Mucosa of rectum (tissue), 2 donors: ENCODE measurements at regions not wholly inside any gene's neighbourhood (a gene's known extent, or its start where the extent isn't known, plus 50 kb on each side); places are given as distances from the start of the nearest gene placed in this dataset.
A peak's percentile ranks its signal among the peaks of the same experiment; 100 is the strongest.

ENCODE experiments used
- H3K27ac ChIP-seq, 2 donors: one replicate each; pipeline ENCODE4 v1.7.0; 2013; ENCODE audit warnings: inconsistent platforms in 2 of 2, low read depth in 2 of 2, low read length in 2 of 2
- H3K27me3 ChIP-seq, 2 donors: one replicate each; pipeline ENCODE4 v1.7.0; 2013; ENCODE audit warnings: low read length in 2 of 2; ENCODE audit not compliant: control insufficient read depth in 2 of 2, insufficient read depth in 2 of 2
- H3K36me3 ChIP-seq, 2 donors: one replicate each; pipeline ENCODE4 v1.7.0; 2013; ENCODE audit warnings: low read length in 2 of 2; ENCODE audit not compliant: control insufficient read depth in 2 of 2, insufficient read depth in 2 of 2
- H3K4me1 ChIP-seq, 2 donors: one replicate each; pipeline ENCODE4 v1.7.0; 2013; ENCODE audit warnings: low read length in 2 of 2, mild to moderate bottlenecking in 1 of 2; ENCODE audit not compliant: control insufficient read depth in 2 of 2, insufficient read depth in 2 of 2
- H3K4me3 ChIP-seq, 2 donors: one replicate each; pipeline ENCODE4 v1.7.0; 2013; ENCODE audit warnings: low read length in 2 of 2
- H3K9ac ChIP-seq, 2 donors: one replicate each; pipeline ENCODE4 v1.7.0; 2013; ENCODE audit warnings: low read length in 2 of 2, low read depth in 1 of 2, mild to moderate bottlenecking in 1 of 2
- H3K9me3 ChIP-seq, 2 donors: one replicate each; pipeline ENCODE4 v1.7.0; 2013; ENCODE audit warnings: low read length in 2 of 2; ENCODE audit not compliant: control insufficient read depth in 2 of 2
- donor health status: healthy.
- donor health status: Normal muscosa, but diverticular disease.

DNA sequence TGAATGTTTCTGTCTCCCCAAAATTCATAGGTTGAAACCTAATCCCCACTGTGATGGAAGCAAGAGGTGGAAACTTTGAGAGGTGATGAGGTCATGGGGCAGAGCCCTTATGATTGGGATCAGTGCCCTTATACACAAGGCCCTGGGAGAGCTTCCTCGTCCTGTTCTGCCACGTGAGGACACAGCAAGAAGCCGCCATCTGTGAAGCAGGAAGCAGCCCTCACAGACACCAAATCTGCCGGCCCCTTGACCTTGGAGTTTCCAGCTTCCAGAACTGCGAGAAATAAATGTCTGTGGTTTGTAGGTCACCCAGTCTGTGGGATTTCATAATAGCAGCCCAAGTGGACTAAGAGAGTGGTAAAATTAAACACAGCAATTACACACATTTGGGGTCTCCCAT is 737.4 kb downstream of the UQCRFS1 start:
- no peaks in the 10 kb centered on the region for H3K36me3 ChIP-seq

DNA sequence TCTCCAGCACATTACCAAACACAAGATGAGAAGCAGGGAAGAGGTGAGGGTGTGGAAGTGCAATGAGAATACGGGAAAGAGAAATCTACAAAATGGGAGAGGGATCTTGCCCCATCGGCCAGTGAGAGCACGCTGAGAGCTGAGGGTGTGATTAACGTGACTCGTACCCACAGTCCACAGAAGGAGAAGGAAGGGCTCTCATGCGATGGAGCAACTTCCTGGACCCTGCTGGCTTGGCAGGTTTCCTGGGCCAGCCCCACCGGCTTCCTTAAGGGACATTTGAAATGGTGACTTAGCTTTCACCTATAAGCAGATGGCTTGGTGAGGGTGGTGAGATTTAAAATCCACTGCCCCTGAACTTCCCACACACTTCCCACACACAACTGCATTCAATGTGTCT is 740.1 kb downstream of the UQCRFS1 start:
- Histone ChIP-seq H3K36me3 (no peaks in the 10 kb centered on the region), H3K4me1 (peaks cover 12 to 13% of the 10 kb centered on the region in 2 donors), H3K4me3 (no peak overlapping the region), H3K9ac (no peak overlapping the region), H3K27ac (no peak overlapping the region), H3K9me3 (no peaks in the 10 kb centered on the region), H3K27me3 (no peaks in the 10 kb centered on the region)

More for the DNA sequence above, 737.4 kb downstream of the UQCRFS1 start:
- Histone ChIP-seq H3K27ac (no peak overlapping the region), H3K9me3 (no peaks in the 10 kb centered on the region), H3K4me1 (no peaks in the 10 kb centered on the region), H3K4me3 (no peak overlapping the region), H3K27me3 (no peaks in the 10 kb centered on the region), H3K9ac (no peak overlapping the region)

DNA sequence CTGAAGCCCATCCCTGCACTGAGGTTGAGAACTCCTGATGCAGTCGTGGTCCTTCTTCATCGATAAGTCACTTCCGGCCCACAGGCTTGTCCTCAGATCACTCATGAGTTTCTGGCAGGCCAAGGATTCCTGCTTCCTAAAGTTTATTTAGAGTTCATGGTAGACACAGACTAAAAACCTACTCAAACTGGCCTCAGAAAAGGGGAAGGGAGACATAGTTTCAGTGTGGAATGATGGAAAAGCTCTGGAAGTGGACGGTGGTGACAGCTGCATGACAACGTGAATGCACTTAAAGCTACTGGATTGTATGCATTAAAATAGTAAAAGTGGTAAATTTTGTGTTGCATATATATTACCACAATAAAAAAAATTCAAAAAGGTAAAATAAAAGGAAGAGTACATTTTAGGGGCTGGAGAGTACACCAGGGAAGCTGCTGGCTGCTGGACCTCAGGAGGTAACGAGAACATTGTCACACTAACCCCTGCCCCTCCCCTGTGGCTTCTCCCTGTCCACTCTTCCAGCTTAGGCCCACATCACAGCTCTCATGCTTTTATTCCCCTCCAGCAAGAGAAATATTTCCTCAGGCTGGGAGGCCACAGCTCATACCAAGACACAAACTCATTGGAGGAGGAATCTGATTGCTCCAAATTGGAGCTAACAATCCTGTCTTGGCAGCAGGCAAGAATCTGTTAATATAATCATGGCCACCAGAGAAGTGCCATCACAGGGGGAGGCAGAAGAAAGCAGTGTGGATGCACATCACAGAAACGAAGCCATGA is 741.0 kb downstream of the UQCRFS1 start:
- Histone ChIP-seq H3K9ac (no peak overlapping the region), H3K36me3 (no peaks in the 10 kb centered on the region), H3K4me1 (peaks cover 12 to 13% of the 10 kb centered on the region in 2 donors), H3K27me3 (no peaks in the 10 kb centered on the region), H3K4me3 (no peak overlapping the region), H3K27ac (no peak overlapping the region), H3K9me3 (no peaks in the 10 kb centered on the region)

- Histone ChIP-seq H3K4me3 (no peak overlapping the region), H3K9me3 (no peaks in the 10 kb centered on the region), H3K27me3 (no peaks in the 10 kb centered on the region), H3K9ac (no peak overlapping the region), H3K36me3 (no peaks in the 10 kb centered on the region), H3K27ac (peak overlapping the region; percentile 61 to 63), H3K4me1 (peaks cover 12 to 13% of the 10 kb centered on the region in 2 donors)
These were observed 743.4 kb downstream of the UQCRFS1 start for GRCh38 chr19:28469544-28469943.

DNA sequence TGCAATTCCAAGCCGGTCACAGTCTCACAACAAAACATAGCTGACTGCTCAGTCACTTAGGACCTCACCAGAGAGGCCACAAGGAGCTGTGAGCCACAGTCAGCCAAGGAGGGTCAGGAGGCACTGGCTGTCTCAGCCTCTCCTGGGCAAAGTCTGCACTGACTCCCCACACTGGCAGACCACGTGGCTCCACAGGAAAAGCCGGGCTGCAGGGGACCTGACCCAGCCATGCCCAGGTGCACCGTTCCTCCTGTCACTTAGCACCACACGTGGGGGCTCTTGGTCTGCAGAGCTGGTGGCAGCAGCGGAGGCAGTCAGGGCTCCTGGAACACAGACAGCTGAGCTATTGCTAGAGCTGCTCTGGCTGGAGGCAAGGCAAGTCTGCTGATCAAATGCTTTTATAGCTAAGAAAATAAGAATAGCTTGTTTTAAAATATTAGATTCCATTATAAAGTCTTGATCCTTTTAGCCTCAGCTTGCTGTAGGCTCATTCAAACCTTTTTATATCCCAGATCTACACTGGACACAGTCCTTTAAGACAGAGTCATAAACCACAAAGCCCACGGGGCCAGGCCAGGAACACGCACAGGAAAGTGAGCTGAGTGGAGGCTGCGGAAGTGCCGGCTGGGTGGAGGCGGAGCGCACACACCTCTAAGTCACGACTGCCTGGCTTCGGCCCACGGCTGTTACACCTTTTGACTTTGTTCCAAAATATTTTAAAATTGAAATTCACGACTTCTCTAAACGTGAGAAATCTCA is 744.1 kb downstream of the UQCRFS1 start:
- Histone ChIP-seq H3K27ac (peak overlapping the region; percentile 61 to 63), H3K36me3 (no peaks in the 10 kb centered on the region), H3K27me3 (no peaks in the 10 kb centered on the region), H3K9me3 (no peaks in the 10 kb centered on the region), H3K9ac (no peak overlapping the region), H3K4me3 (peak overlapping the region; percentile 7 to 44), H3K4me1 (peaks cover 12 to 13% of the 10 kb centered on the region in 2 donors)

GRCh38 chr19:28466107-28467045 is 746.6 kb downstream of the UQCRFS1 start:
- no peaks in the 10 kb centered on the region for H3K27me3 ChIP-seq
- H3K9me3 ChIP-seq: no peaks in the 10 kb centered on the region
- H3K27ac ChIP-seq: no peak overlapping the region
- no peak overlapping the region for H3K9ac ChIP-seq
- H3K4me1 ChIP-seq: peaks cover 12 to 13% of the 10 kb centered on the region in 2 donors
- no peak overlapping the region for H3K4me3 ChIP-seq
- H3K36me3 ChIP-seq: no peaks in the 10 kb centered on the region

- Histone ChIP-seq H3K9me3 (no peaks in the 10 kb centered on the region), H3K4me3 (no peak overlapping the region), H3K27me3 (no peaks in the 10 kb centered on the region), H3K27ac (no peak overlapping the region), H3K36me3 (no peaks in the 10 kb centered on the region), H3K9ac (no peak overlapping the region), H3K4me1 (peaks cover 12 to 13% of the 10 kb centered on the region in 2 donors)
These were observed 747.4 kb downstream of the UQCRFS1 start for GRCh38 chr19:28465371-28466086.

- no peaks in the 10 kb centered on the region for H3K9me3 ChIP-seq
These were observed 749.4 kb downstream of the UQCRFS1 start for GRCh38 chr19:28463493-28464053.

DNA sequence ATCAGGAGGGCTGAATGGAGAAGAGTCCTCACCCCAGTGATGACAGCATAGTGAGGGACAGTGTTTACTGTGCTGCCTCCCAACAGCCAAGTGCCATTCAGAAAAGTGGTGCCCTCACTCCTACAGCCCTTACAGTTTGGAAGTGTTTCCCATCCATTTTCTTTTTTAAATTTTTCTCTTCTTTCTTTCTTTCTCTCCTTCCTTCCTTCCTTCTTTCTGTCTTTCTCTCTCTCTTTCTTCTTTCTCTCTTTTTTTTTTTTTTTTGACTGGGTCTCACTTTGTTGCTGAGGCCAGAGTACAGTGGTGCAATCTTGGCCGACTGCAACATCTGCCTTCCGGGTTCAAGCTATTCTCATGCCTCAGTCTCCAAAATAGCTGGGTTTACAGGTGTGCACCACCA is 755.3 kb downstream of the UQCRFS1 start:
- H3K4me3 ChIP-seq: no peak overlapping the region
- H3K36me3 ChIP-seq: no peaks in the 10 kb centered on the region
- no peaks in the 10 kb centered on the region for H3K27me3 ChIP-seq
- no peak overlapping the region for H3K27ac ChIP-seq
- H3K4me1 ChIP-seq: no peaks in the 10 kb centered on the region
- H3K9ac ChIP-seq: no peak overlapping the region
- no peaks in the 10 kb centered on the region for H3K9me3 ChIP-seq

More at GRCh38 chr19:28463493-28464053, 749.4 kb downstream of the UQCRFS1 start:
- Histone ChIP-seq H3K9ac (no peak overlapping the region), H3K36me3 (no peaks in the 10 kb centered on the region), H3K27ac (no peak overlapping the region), H3K4me3 (no peak overlapping the region), H3K4me1 (peaks cover 5 to 6% of the 10 kb centered on the region in 2 donors), H3K27me3 (no peaks in the 10 kb centered on the region)
